ENCODE measurements at regions not wholly inside any gene's neighbourhood (a gene's known extent, or its start where the extent isn't known, plus 50 kb on each side); places are given as distances from the start of the nearest gene placed in this dataset.
"Not testable (repeated sequence)": the region's sequence is repeated elsewhere in the genome, so short reads cannot be mapped to it uniquely, and the experiment has no call there.

- H3K27ac ChIP-seq (ENCODE audit: low read depth in 2 of 2, low read length in 1 of 2) = no peak overlapping the region
- no peak overlapping the region for H3K4me3 ChIP-seq (ENCODE audit: low read depth in 1 of 2, low read length in 2 of 2)
- H3K4me1 ChIP-seq (ENCODE audit: control insufficient read depth in 2 of 2, insufficient read depth in 2 of 2, low read length in 1 of 2) = no peaks in the 10 kb centered on the region
- no peaks in the 10 kb centered on the region for H3K9me3 ChIP-seq (ENCODE audit: control insufficient read depth in 2 of 2, insufficient read depth in 1 of 2, low read depth in 1 of 2, low read length in 1 of 2)
- WGBS, 2 donors = 74 to 80% methylated on average over 1 of the region's 1 CpG
- H3K36me3 ChIP-seq (ENCODE audit: control insufficient read depth in 2 of 2, insufficient read depth in 2 of 2, low read length in 1 of 2) = no peaks in the 10 kb centered on the region
- no peaks in the 10 kb centered on the region for H3K27me3 ChIP-seq (ENCODE audit: control insufficient read depth in 1 of 2, insufficient read depth in 2 of 2, low read length in 2 of 2)
Observed at GRCh38 chr4:34323549-34324320, 1920.6 kb downstream of the ARAP2 start.

- no peak overlapping the region for H3K4me3 ChIP-seq (ENCODE audit: low read depth in 1 of 2, low read length in 2 of 2)
- no peaks in the 10 kb centered on the region for H3K36me3 ChIP-seq (ENCODE audit: control insufficient read depth in 2 of 2, insufficient read depth in 2 of 2, low read length in 1 of 2)
- 86 to 90% methylated on average over 1 of the region's 1 CpG for WGBS, 2 donors
- no peaks in the 10 kb centered on the region for H3K9me3 ChIP-seq (ENCODE audit: control insufficient read depth in 2 of 2, insufficient read depth in 1 of 2, low read depth in 1 of 2, low read length in 1 of 2)
- no peaks in the 10 kb centered on the region for H3K27me3 ChIP-seq (ENCODE audit: control insufficient read depth in 1 of 2, insufficient read depth in 2 of 2, low read length in 2 of 2)
- H3K27ac ChIP-seq (ENCODE audit: low read depth in 2 of 2, low read length in 1 of 2) = no peak overlapping the region
- H3K4me1 ChIP-seq (ENCODE audit: control insufficient read depth in 2 of 2, insufficient read depth in 2 of 2, low read length in 1 of 2) = no peaks in the 10 kb centered on the region
Observed at GRCh38 chr4:34328939-34329338, 1915.4 kb downstream of the ARAP2 start.

GRCh38 chr4:34335156-34335555 is 1909.2 kb downstream of the ARAP2 start:
- H3K27me3 ChIP-seq (ENCODE audit: control insufficient read depth in 1 of 2, insufficient read depth in 2 of 2, low read length in 2 of 2); H3K27ac ChIP-seq (ENCODE audit: low read depth in 2 of 2, low read length in 1 of 2); H3K36me3 ChIP-seq (ENCODE audit: control insufficient read depth in 2 of 2, insufficient read depth in 2 of 2, low read length in 1 of 2); H3K9me3 ChIP-seq (ENCODE audit: control insufficient read depth in 2 of 2, insufficient read depth in 1 of 2, low read depth in 1 of 2, low read length in 1 of 2); H3K4me3 ChIP-seq (ENCODE audit: low read depth in 1 of 2, low read length in 2 of 2); H3K4me1 ChIP-seq (ENCODE audit: control insufficient read depth in 2 of 2, insufficient read depth in 2 of 2, low read length in 1 of 2): not testable (repeated sequence)
- 90 to 95% methylated on average over 12 to 13 of the region's 13 CpGs for WGBS, 2 donors

- not testable (repeated sequence) for H3K36me3 ChIP-seq (ENCODE audit: control insufficient read depth in 2 of 2, insufficient read depth in 2 of 2, low read length in 1 of 2); H3K4me3 ChIP-seq (ENCODE audit: low read depth in 1 of 2, low read length in 2 of 2); H3K4me1 ChIP-seq (ENCODE audit: control insufficient read depth in 2 of 2, insufficient read depth in 2 of 2, low read length in 1 of 2); H3K27ac ChIP-seq (ENCODE audit: low read depth in 2 of 2, low read length in 1 of 2); H3K9me3 ChIP-seq (ENCODE audit: control insufficient read depth in 2 of 2, insufficient read depth in 1 of 2, low read depth in 1 of 2, low read length in 1 of 2); H3K27me3 ChIP-seq (ENCODE audit: control insufficient read depth in 1 of 2, insufficient read depth in 2 of 2, low read length in 2 of 2)
- WGBS, 2 donors = 91 to 95% methylated on average over 14 to 22 of the region's 22 CpGs
Observed at GRCh38 chr4:34335556-34335955, 1908.8 kb downstream of the ARAP2 start.

GRCh38 chr4:34362654-34363053 is 1881.7 kb downstream of the ARAP2 start:
- H3K36me3 ChIP-seq (ENCODE audit: control insufficient read depth in 2 of 2, insufficient read depth in 2 of 2, low read length in 1 of 2) = no peaks in the 10 kb centered on the region
- no peaks in the 10 kb centered on the region for H3K27me3 ChIP-seq (ENCODE audit: control insufficient read depth in 1 of 2, insufficient read depth in 2 of 2, low read length in 2 of 2)
- no peaks in the 10 kb centered on the region for H3K9me3 ChIP-seq (ENCODE audit: control insufficient read depth in 2 of 2, insufficient read depth in 1 of 2, low read depth in 1 of 2, low read length in 1 of 2)
- H3K4me3 ChIP-seq (ENCODE audit: low read depth in 1 of 2, low read length in 2 of 2) = no peak overlapping the region
- no peaks in the 10 kb centered on the region for H3K4me1 ChIP-seq (ENCODE audit: control insufficient read depth in 2 of 2, insufficient read depth in 2 of 2, low read length in 1 of 2)
- H3K27ac ChIP-seq (ENCODE audit: low read depth in 2 of 2, low read length in 1 of 2) = no peak overlapping the region

GRCh38 chr4:34363842-34364241 is 1880.5 kb downstream of the ARAP2 start:
- Histone ChIP-seq H3K4me3 (ENCODE audit: low read depth in 1 of 2, low read length in 2 of 2) (no peak overlapping the region), H3K9me3 (ENCODE audit: control insufficient read depth in 2 of 2, insufficient read depth in 1 of 2, low read depth in 1 of 2, low read length in 1 of 2) (no peaks in the 10 kb centered on the region), H3K27me3 (ENCODE audit: control insufficient read depth in 1 of 2, insufficient read depth in 2 of 2, low read length in 2 of 2) (no peaks in the 10 kb centered on the region), H3K27ac (ENCODE audit: low read depth in 2 of 2, low read length in 1 of 2) (no peak overlapping the region), H3K36me3 (ENCODE audit: control insufficient read depth in 2 of 2, insufficient read depth in 2 of 2, low read length in 1 of 2) (no peaks in the 10 kb centered on the region), H3K4me1 (ENCODE audit: control insufficient read depth in 2 of 2, insufficient read depth in 2 of 2, low read length in 1 of 2) (no peaks in the 10 kb centered on the region)
- WGBS, 2 donors = 78 to 88% methylated on average over 2 of the region's 2 CpGs

GRCh38 chr4:34365946-34366345 is 1878.4 kb downstream of the ARAP2 start:
- no peaks in the 10 kb centered on the region for H3K9me3 ChIP-seq (ENCODE audit: control insufficient read depth in 2 of 2, insufficient read depth in 1 of 2, low read depth in 1 of 2, low read length in 1 of 2)
- H3K36me3 ChIP-seq (ENCODE audit: control insufficient read depth in 2 of 2, insufficient read depth in 2 of 2, low read length in 1 of 2) = no peaks in the 10 kb centered on the region
- 87 to 91% methylated on average over 2 of the region's 2 CpGs for WGBS, 2 donors
- H3K4me3 ChIP-seq (ENCODE audit: low read depth in 1 of 2, low read length in 2 of 2) = no peak overlapping the region
- H3K27me3 ChIP-seq (ENCODE audit: control insufficient read depth in 1 of 2, insufficient read depth in 2 of 2, low read length in 2 of 2) = no peaks in the 10 kb centered on the region
- H3K4me1 ChIP-seq (ENCODE audit: control insufficient read depth in 2 of 2, insufficient read depth in 2 of 2, low read length in 1 of 2) = no peaks in the 10 kb centered on the region
- no peak overlapping the region for H3K27ac ChIP-seq (ENCODE audit: low read depth in 2 of 2, low read length in 1 of 2)

- WGBS, 2 donors = 58 to 64% methylated on average over 2 of the region's 2 CpGs
- no peaks in the 10 kb centered on the region for H3K27me3 ChIP-seq (ENCODE audit: control insufficient read depth in 1 of 2, insufficient read depth in 2 of 2, low read length in 2 of 2)
Observed at GRCh38 chr4:34371676-34372075, 1872.6 kb downstream of the ARAP2 start.

GRCh38 chr4:34372815-34373214 is 1871.5 kb downstream of the ARAP2 start:
- 59 to 60% methylated on average over 2 of the region's 2 CpGs for WGBS, 2 donors
- no peaks in the 10 kb centered on the region for H3K9me3 ChIP-seq (ENCODE audit: control insufficient read depth in 2 of 2, insufficient read depth in 1 of 2, low read depth in 1 of 2, low read length in 1 of 2)
- no peaks in the 10 kb centered on the region for H3K4me1 ChIP-seq (ENCODE audit: control insufficient read depth in 2 of 2, insufficient read depth in 2 of 2, low read length in 1 of 2)
- H3K36me3 ChIP-seq (ENCODE audit: control insufficient read depth in 2 of 2, insufficient read depth in 2 of 2, low read length in 1 of 2) = no peaks in the 10 kb centered on the region
- no peak overlapping the region for H3K4me3 ChIP-seq (ENCODE audit: low read depth in 1 of 2, low read length in 2 of 2)
- no peak overlapping the region for H3K27ac ChIP-seq (ENCODE audit: low read depth in 2 of 2, low read length in 1 of 2)
- H3K27me3 ChIP-seq (ENCODE audit: control insufficient read depth in 1 of 2, insufficient read depth in 2 of 2, low read length in 2 of 2) = no peaks in the 10 kb centered on the region

More at GRCh38 chr4:34371676-34372075, 1872.6 kb downstream of the ARAP2 start:
- H3K4me1 ChIP-seq (ENCODE audit: control insufficient read depth in 2 of 2, insufficient read depth in 2 of 2, low read length in 1 of 2) = no peaks in the 10 kb centered on the region
- no peak overlapping the region for H3K4me3 ChIP-seq (ENCODE audit: low read depth in 1 of 2, low read length in 2 of 2)
- H3K9me3 ChIP-seq (ENCODE audit: control insufficient read depth in 2 of 2, insufficient read depth in 1 of 2, low read depth in 1 of 2, low read length in 1 of 2) = no peaks in the 10 kb centered on the region
- no peaks in the 10 kb centered on the region for H3K36me3 ChIP-seq (ENCODE audit: control insufficient read depth in 2 of 2, insufficient read depth in 2 of 2, low read length in 1 of 2)
- H3K27ac ChIP-seq (ENCODE audit: low read depth in 2 of 2, low read length in 1 of 2) = no peak overlapping the region

- Histone ChIP-seq H3K4me3 (ENCODE audit: low read depth in 1 of 2, low read length in 2 of 2) (no peak overlapping the region), H3K9me3 (ENCODE audit: control insufficient read depth in 2 of 2, insufficient read depth in 1 of 2, low read depth in 1 of 2, low read length in 1 of 2) (no peaks in the 10 kb centered on the region), H3K4me1 (ENCODE audit: control insufficient read depth in 2 of 2, insufficient read depth in 2 of 2, low read length in 1 of 2) (no peaks in the 10 kb centered on the region), H3K27me3 (ENCODE audit: control insufficient read depth in 1 of 2, insufficient read depth in 2 of 2, low read length in 2 of 2) (no peaks in the 10 kb centered on the region), H3K36me3 (ENCODE audit: control insufficient read depth in 2 of 2, insufficient read depth in 2 of 2, low read length in 1 of 2) (no peaks in the 10 kb centered on the region), H3K27ac (ENCODE audit: low read depth in 2 of 2, low read length in 1 of 2) (no peak overlapping the region)
- 86 to 88% methylated on average over 3 of the region's 3 CpGs for WGBS, 2 donors
Observed at GRCh38 chr4:34373456-34373855, 1870.9 kb downstream of the ARAP2 start.

Data from esophagus (tissue), 2 donors.